ENCODE measurements at regions not wholly inside any gene's neighbourhood (a gene's known extent, or its start where the extent isn't known, plus 50 kb on each side); places are given as distances from the start of the nearest gene placed in this dataset.

GRCh38 chr10:2619472-2619871 lies 447.9 kb upstream of the PFKP start:
- Mint-ChIP-seq H3K36me3 (ENCODE audit: low read depth) (no peaks in the 10 kb centered on the region), H3K9me3 (no peaks in the 10 kb centered on the region), H3K4me1 (ENCODE audit: low read depth) (no peaks in the 10 kb centered on the region), H3K4me3 (ENCODE audit: low read depth) (no peak overlapping the region), H3K27me3 (ENCODE audit: low read depth) (no peaks in the 10 kb centered on the region), H3K27ac (no peak overlapping the region)
- intact Hi-C loops (cut with micrococcal nuclease), result no loop called here
- no peak for DNase-seq (ENCODE audit: low spot score)

GRCh38 chr10:2618690-2619089 lies 448.7 kb upstream of the PFKP start:
- intact Hi-C loops (cut with micrococcal nuclease), result no loop called here
- Mint-ChIP-seq H3K9me3 (no peaks in the 10 kb centered on the region), H3K4me1 (ENCODE audit: low read depth) (no peaks in the 10 kb centered on the region), H3K4me3 (ENCODE audit: low read depth) (no peak overlapping the region), H3K27me3 (ENCODE audit: low read depth) (no peaks in the 10 kb centered on the region), H3K36me3 (ENCODE audit: low read depth) (no peaks in the 10 kb centered on the region), H3K27ac (no peak overlapping the region)
- DNase-seq (ENCODE audit: low spot score), result no peak

GRCh38 chr10:2616215-2616614 lies 451.1 kb upstream of the PFKP start:
- H3K4me3 Mint-ChIP-seq (ENCODE audit: low read depth), result no peak overlapping the region
- H3K9me3 Mint-ChIP-seq, result no peaks in the 10 kb centered on the region
- no peaks in the 10 kb centered on the region for H3K36me3 Mint-ChIP-seq (ENCODE audit: low read depth)
- no peaks in the 10 kb centered on the region for H3K27me3 Mint-ChIP-seq (ENCODE audit: low read depth)
- H3K4me1 Mint-ChIP-seq (ENCODE audit: low read depth), result no peaks in the 10 kb centered on the region
- intact Hi-C loops (cut with micrococcal nuclease), result no loop called here
- DNase-seq (ENCODE audit: low spot score), result no peak
- H3K27ac Mint-ChIP-seq, result no peak overlapping the region

- Mint-ChIP-seq H3K4me1 (ENCODE audit: low read depth) (no peaks in the 10 kb centered on the region), H3K36me3 (ENCODE audit: low read depth) (no peaks in the 10 kb centered on the region), H3K27me3 (ENCODE audit: low read depth) (no peaks in the 10 kb centered on the region), H3K27ac (no peak overlapping the region), H3K4me3 (ENCODE audit: low read depth) (no peak overlapping the region), H3K9me3 (no peaks in the 10 kb centered on the region)
- intact Hi-C loops (cut with micrococcal nuclease), result no loop called here
- DNase-seq (ENCODE audit: low spot score), result no peak
Measured at GRCh38 chr10:2611603-2612002, 455.7 kb upstream of the PFKP start.

GRCh38 chr10:2610946-2611345 lies 456.4 kb upstream of the PFKP start:
- no peak overlapping the region for H3K4me3 Mint-ChIP-seq (ENCODE audit: low read depth)
- intact Hi-C loops (cut with micrococcal nuclease), result no loop called here

GRCh38 chr10:2604891-2605290 lies 462.5 kb upstream of the PFKP start:
- Mint-ChIP-seq H3K4me3 (ENCODE audit: low read depth) (no peak overlapping the region), H3K9me3 (no peaks in the 10 kb centered on the region), H3K27ac (no peak overlapping the region), H3K27me3 (ENCODE audit: low read depth) (no peaks in the 10 kb centered on the region), H3K4me1 (ENCODE audit: low read depth) (no peaks in the 10 kb centered on the region), H3K36me3 (ENCODE audit: low read depth) (no peaks in the 10 kb centered on the region)
- no peak for DNase-seq (ENCODE audit: low spot score)
- intact Hi-C loops (cut with micrococcal nuclease), result no loop called here

More at GRCh38 chr10:2610946-2611345, 456.4 kb upstream of the PFKP start:
- Mint-ChIP-seq H3K27me3 (ENCODE audit: low read depth) (no peaks in the 10 kb centered on the region), H3K4me1 (ENCODE audit: low read depth) (no peaks in the 10 kb centered on the region), H3K36me3 (ENCODE audit: low read depth) (no peaks in the 10 kb centered on the region), H3K9me3 (no peaks in the 10 kb centered on the region), H3K27ac (no peak overlapping the region)
- no peak for DNase-seq (ENCODE audit: low spot score)

GRCh38 chr10:2599571-2599970 lies 467.8 kb upstream of the PFKP start:
- Mint-ChIP-seq H3K36me3 (ENCODE audit: low read depth) (no peaks in the 10 kb centered on the region), H3K4me3 (ENCODE audit: low read depth) (no peak overlapping the region), H3K9me3 (no peaks in the 10 kb centered on the region), H3K27ac (no peak overlapping the region), H3K27me3 (ENCODE audit: low read depth) (no peaks in the 10 kb centered on the region), H3K4me1 (ENCODE audit: low read depth) (no peaks in the 10 kb centered on the region)
- no peak for DNase-seq (ENCODE audit: low spot score)
- intact Hi-C loops (cut with micrococcal nuclease), result no loop called here

- Mint-ChIP-seq H3K27ac (no peak overlapping the region), H3K9me3 (no peaks in the 10 kb centered on the region), H3K4me1 (ENCODE audit: low read depth) (no peaks in the 10 kb centered on the region), H3K36me3 (ENCODE audit: low read depth) (no peaks in the 10 kb centered on the region), H3K4me3 (ENCODE audit: low read depth) (no peak overlapping the region), H3K27me3 (ENCODE audit: low read depth) (no peaks in the 10 kb centered on the region)
- no peak for DNase-seq (ENCODE audit: low spot score)
- intact Hi-C loops (cut with micrococcal nuclease), result no loop called here
Measured at GRCh38 chr10:2592360-2593160, 474.8 kb upstream of the PFKP start.

- DNase-seq (ENCODE audit: low spot score), result no peak
- no peaks in the 10 kb centered on the region for H3K4me1 Mint-ChIP-seq (ENCODE audit: low read depth)
- no peaks in the 10 kb centered on the region for H3K27me3 Mint-ChIP-seq (ENCODE audit: low read depth)
- no peaks in the 10 kb centered on the region for H3K9me3 Mint-ChIP-seq
- H3K4me3 Mint-ChIP-seq (ENCODE audit: low read depth), result no peak overlapping the region
- no peaks in the 10 kb centered on the region for H3K36me3 Mint-ChIP-seq (ENCODE audit: low read depth)
- intact Hi-C loops (cut with micrococcal nuclease), result no loop called here
- no peak overlapping the region for H3K27ac Mint-ChIP-seq
Measured at GRCh38 chr10:2589196-2589595, 478.2 kb upstream of the PFKP start.

- no peaks in the 10 kb centered on the region for H3K9me3 Mint-ChIP-seq
- H3K4me3 Mint-ChIP-seq (ENCODE audit: low read depth), result no peak overlapping the region
- H3K27me3 Mint-ChIP-seq (ENCODE audit: low read depth), result no peaks in the 10 kb centered on the region
- no peaks in the 10 kb centered on the region for H3K4me1 Mint-ChIP-seq (ENCODE audit: low read depth)
- DNase-seq (ENCODE audit: low spot score), result no peak
- no peak overlapping the region for H3K27ac Mint-ChIP-seq
- intact Hi-C loops (cut with micrococcal nuclease), result no loop called here
- H3K36me3 Mint-ChIP-seq (ENCODE audit: low read depth), result no peaks in the 10 kb centered on the region
Measured at GRCh38 chr10:2584385-2584784, 483.0 kb upstream of the PFKP start.

- H3K4me3 Mint-ChIP-seq (ENCODE audit: low read depth), result no peak overlapping the region
- no peaks in the 10 kb centered on the region for H3K4me1 Mint-ChIP-seq (ENCODE audit: low read depth)
- no peaks in the 10 kb centered on the region for H3K36me3 Mint-ChIP-seq (ENCODE audit: low read depth)
- no peaks in the 10 kb centered on the region for H3K9me3 Mint-ChIP-seq
- H3K27ac Mint-ChIP-seq, result no peak overlapping the region
- no peaks in the 10 kb centered on the region for H3K27me3 Mint-ChIP-seq (ENCODE audit: low read depth)
- intact Hi-C loops (cut with micrococcal nuclease), result no loop called here
- DNase-seq (ENCODE audit: low spot score), result no peak
Measured at GRCh38 chr10:2576892-2577291, 490.5 kb upstream of the PFKP start.

GRCh38 chr10:2575460-2575859 lies 491.9 kb upstream of the PFKP start:
- intact Hi-C loops (cut with micrococcal nuclease), result no loop called here
- no peaks in the 10 kb centered on the region for H3K27me3 Mint-ChIP-seq (ENCODE audit: low read depth)
- no peaks in the 10 kb centered on the region for H3K9me3 Mint-ChIP-seq
- no peaks in the 10 kb centered on the region for H3K36me3 Mint-ChIP-seq (ENCODE audit: low read depth)
- no peak overlapping the region for H3K4me3 Mint-ChIP-seq (ENCODE audit: low read depth)
- H3K4me1 Mint-ChIP-seq (ENCODE audit: low read depth), result no peaks in the 10 kb centered on the region
- no peak overlapping the region for H3K27ac Mint-ChIP-seq
- DNase-seq (ENCODE audit: low spot score), result no peak

- H3K36me3 Mint-ChIP-seq (ENCODE audit: low read depth), result no peaks in the 10 kb centered on the region
- intact Hi-C loops (cut with micrococcal nuclease), result no loop called here
- DNase-seq (ENCODE audit: low spot score), result no peak
- no peaks in the 10 kb centered on the region for H3K4me1 Mint-ChIP-seq (ENCODE audit: low read depth)
- H3K9me3 Mint-ChIP-seq, result no peaks in the 10 kb centered on the region
- H3K27me3 Mint-ChIP-seq (ENCODE audit: low read depth), result no peaks in the 10 kb centered on the region
- no peak overlapping the region for H3K4me3 Mint-ChIP-seq (ENCODE audit: low read depth)
- no peak overlapping the region for H3K27ac Mint-ChIP-seq
Measured at GRCh38 chr10:2572611-2573010, 494.7 kb upstream of the PFKP start.

- H3K27me3 Mint-ChIP-seq (ENCODE audit: low read depth), result no peaks in the 10 kb centered on the region
- no peaks in the 10 kb centered on the region for H3K4me1 Mint-ChIP-seq (ENCODE audit: low read depth)
- DNase-seq (ENCODE audit: low spot score), result no peak
- H3K4me3 Mint-ChIP-seq (ENCODE audit: low read depth), result no peak overlapping the region
- H3K36me3 Mint-ChIP-seq (ENCODE audit: low read depth), result no peaks in the 10 kb centered on the region
- no peaks in the 10 kb centered on the region for H3K9me3 Mint-ChIP-seq
- no peak overlapping the region for H3K27ac Mint-ChIP-seq
- intact Hi-C loops (cut with micrococcal nuclease), result no loop called here
Measured at GRCh38 chr10:2556883-2557282, 510.5 kb upstream of the PFKP start.
